ENCODE measurements at regions not wholly inside any gene's neighbourhood (a gene's known extent, or its start where the extent isn't known, plus 50 kb on each side); places are given as distances from the start of the nearest gene placed in this dataset.
A peak's percentile ranks its signal among the peaks of the same experiment; 100 is the strongest.
"Not testable (repeated sequence)": the region's sequence is repeated elsewhere in the genome, so short reads cannot be mapped to it uniquely, and the experiment has no call there.

DNA sequence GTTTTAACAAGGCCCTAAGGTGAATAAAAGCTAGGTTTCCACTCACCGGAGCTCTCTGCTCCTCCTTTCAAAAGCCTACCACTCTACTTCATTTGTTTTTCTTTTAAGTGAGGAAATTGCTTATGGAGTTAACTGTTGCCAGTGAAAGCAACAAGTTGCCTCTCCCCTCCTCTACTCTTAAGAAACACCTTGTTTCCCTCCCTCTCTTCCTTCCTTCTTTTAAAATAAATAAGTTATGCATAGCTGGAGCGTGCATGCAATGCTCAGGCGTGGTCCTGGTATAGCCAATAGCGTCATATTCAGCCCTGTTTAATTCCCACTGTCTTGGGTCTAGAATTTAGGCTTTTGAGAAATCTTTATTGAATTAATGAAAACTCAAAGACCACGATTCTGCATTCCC lies 101.1 kb upstream of the IGF1R start:
- H3K27ac ChIP-seq, result no peak overlapping the region
- intact Hi-C loops (cut with DNase I), result no loop called here
- ATAC-seq (no peak), DNase-seq (no peak), FAIRE-seq (no peak)
- TF ChIP-seq, protein P1, sequence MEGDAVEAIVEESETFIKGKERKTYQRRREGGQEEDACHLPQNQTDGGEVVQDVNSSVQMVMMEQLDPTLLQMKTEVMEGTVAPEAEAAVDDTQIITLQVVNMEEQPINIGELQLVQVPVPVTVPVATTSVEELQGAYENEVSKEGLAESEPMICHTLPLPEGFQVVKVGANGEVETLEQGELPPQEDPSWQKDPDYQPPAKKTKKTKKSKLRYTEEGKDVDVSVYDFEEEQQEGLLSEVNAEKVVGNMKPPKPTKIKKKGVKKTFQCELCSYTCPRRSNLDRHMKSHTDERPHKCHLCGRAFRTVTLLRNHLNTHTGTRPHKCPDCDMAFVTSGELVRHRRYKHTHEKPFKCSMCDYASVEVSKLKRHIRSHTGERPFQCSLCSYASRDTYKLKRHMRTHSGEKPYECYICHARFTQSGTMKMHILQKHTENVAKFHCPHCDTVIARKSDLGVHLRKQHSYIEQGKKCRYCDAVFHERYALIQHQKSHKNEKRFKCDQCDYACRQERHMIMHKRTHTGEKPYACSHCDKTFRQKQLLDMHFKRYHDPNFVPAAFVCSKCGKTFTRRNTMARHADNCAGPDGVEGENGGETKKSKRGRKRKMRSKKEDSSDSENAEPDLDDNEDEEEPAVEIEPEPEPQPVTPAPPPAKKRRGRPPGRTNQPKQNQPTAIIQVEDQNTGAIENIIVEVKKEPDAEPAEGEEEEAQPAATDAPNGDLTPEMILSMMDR (IDR thresholded peaks at IDR 0.05), result no peak
- H3K4me3 ChIP-seq, result peak overlapping the region in 1 of 4 donors; percentile 56
- WGBS, 2 donors, result 67 to 74% methylated on average over 5 of the region's 5 CpGs
- H3K27me3 ChIP-seq, result no peaks in the 10 kb centered on the region
- H3K36me3 ChIP-seq, result no peaks in the 10 kb centered on the region
- no peaks in the 10 kb centered on the region for H3K9me3 ChIP-seq
- peaks cover 0 to 5% (median 4%) of the 10 kb centered on the region in 3 donors for H3K4me1 ChIP-seq

DNA sequence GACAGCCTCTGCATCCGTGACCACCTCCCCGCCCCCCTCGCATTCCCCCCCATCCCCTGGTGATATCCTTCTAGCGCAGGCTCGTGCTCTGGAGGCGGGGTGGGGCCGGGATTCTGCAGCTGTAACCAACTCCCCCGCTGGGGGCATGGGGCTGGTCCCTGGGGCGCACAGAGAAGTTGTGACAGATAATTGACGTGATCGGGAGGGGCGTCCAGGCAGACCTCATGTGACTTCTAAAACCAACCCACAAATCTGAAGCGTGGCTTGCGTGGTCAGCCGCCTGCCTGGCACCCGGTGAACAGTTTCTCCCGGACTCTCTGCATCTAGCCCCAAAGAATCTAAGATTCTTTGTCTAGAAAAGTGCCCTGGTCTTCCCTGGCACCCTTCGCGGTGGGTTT lies 100.6 kb upstream of the IGF1R start:
- Histone ChIP-seq H3K9me3 (no peaks in the 10 kb centered on the region), H3K36me3 (no peaks in the 10 kb centered on the region), H3K4me3 (peak overlapping the region in 3 of 4 donors; percentile 34 to 57 (median 56)), H3K4me1 (peaks cover 0 to 5% (median 4%) of the 10 kb centered on the region in 3 donors), H3K27me3 (no peaks in the 10 kb centered on the region), H3K27ac (peak overlapping the region in 3 of 4 donors; percentile 38 to 72 (median 56))
- intact Hi-C loops (cut with DNase I), result no loop called here
- no peak for FAIRE-seq
- peak; percentile 7 to 29 (median 22) for ATAC-seq
- TF ChIP-seq, protein P1 (IDR thresholded peaks at IDR 0.05), result no peak
- DNase-seq, result peak in 2 of 6 donors; percentile 15 to 18
- 9 to 16% methylated on average over 18 to 19 of the region's 19 CpGs for WGBS, 2 donors

DNA sequence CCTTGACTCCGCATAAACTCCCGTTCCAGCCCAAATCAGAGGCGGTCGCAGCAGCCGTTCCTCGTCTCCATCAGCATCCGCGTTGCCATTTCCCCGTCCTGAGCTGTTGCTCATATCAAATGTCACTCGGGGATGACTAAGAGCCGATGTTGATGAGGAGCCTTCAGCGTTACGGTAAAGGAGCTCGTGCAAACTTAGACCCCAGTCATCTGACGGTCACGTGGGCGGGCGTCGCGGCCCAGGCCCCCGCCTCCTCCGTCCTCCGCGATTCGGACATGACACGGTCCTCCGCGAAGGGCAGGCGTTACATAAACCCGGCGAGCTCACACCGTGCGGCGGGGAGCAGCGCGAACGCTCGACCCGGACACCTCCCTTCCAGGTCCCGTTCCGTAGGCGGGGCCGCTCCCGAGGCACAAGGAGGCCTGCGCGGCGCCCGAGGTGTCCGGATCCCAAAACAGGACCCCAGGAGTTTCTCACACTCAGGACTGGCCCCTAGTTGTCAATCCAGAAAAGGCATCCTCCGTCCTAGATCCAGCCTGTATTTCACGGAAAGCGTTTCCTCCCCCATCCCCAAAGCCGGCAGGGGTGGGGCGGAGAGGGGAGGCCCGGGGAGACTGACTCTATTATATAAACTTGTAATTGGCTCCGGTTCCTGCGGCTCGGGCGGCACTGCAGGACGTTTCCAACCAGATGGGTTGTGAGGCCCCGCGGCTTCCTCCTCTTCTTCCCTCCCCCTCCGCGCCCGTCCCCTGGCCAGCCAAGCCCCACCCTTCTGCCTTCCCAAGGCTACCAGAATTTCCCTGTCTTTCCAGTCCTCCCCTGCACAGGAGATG lies 100.0 kb upstream of the IGF1R start:
- peak overlapping the region; percentile 33 to 57 (median 45) for H3K4me3 ChIP-seq
- peaks cover 0 to 6% (median 4%) of the 10 kb centered on the region in 3 donors for H3K4me1 ChIP-seq
- peak overlapping the region; percentile 38 to 72 (median 50) for H3K27ac ChIP-seq
- ATAC-seq (peak; percentile 78 to 88 (median 87)), DNase-seq (peak; percentile 70 to 86 (median 80)), FAIRE-seq (no peak)
- no peaks in the 10 kb centered on the region for H3K27me3 ChIP-seq
- no peaks in the 10 kb centered on the region for H3K36me3 ChIP-seq
- WGBS, 2 donors, result 1% methylated on average over 65 of the region's 65 CpGs
- TF ChIP-seq, protein P1 (IDR thresholded peaks at IDR 0.05), result no peak
- H3K9me3 ChIP-seq, result no peaks in the 10 kb centered on the region
- intact Hi-C loops (cut with DNase I), result no loop called here

DNA sequence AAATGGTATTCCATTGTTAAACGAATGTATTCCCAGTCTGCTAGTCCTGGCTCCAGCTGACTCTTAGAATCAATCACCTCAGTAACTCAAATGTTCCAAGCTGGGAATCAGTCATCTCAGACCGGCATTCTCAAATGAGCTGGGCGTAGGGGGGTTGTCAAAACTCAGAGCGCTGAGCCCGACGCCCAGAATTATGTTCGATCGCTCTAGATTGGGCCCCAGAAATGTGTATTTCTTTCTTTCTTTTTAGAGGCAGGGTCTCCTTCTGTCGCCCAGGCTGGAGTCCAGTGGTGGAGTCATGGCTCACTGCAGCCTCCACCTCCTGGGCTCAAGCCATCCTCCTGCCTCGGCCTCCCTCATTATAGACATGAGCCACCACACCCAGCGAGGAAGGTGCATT lies 99.3 kb upstream of the IGF1R start:
- DNase-seq (no peak), FAIRE-seq (no peak), ATAC-seq (no peak)
- TF ChIP-seq, protein P1 (IDR thresholded peaks at IDR 0.05), result no peak
- intact Hi-C loops (cut with DNase I), result no loop called here
- Histone ChIP-seq H3K4me3 (peak overlapping the region in 3 of 4 donors; percentile 33 to 57 (median 56)), H3K27ac (peak overlapping the region in 2 of 4 donors; percentile 56 to 72), H3K9me3 (no peaks in the 10 kb centered on the region), H3K27me3 (no peaks in the 10 kb centered on the region), H3K4me1 (peaks cover 0 to 9% (median 4%) of the 10 kb centered on the region in 3 donors), H3K36me3 (no peaks in the 10 kb centered on the region)
- 51 to 56% methylated on average over 11 of the region's 11 CpGs for WGBS, 2 donors

DNA sequence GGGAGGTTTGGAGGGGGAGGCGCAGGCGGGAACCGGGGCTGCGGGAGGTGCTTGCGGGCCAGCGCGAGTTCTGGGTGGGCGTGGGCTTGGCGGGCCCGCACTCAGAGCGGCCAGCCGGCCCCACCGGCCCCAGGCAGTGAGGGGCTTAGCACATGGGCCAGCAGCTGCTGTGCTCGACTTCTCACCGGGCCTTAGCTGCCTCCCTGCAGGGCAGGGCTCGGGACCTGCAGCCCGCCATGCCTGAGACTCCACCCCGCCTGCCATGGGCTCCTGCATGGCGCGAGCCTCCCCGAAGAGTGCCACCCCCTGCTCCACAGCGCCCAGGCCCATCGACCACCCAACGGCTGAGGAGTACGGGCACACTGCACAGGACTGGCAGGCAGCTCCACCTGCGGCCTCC lies 98.6 kb upstream of the IGF1R start:
- Histone ChIP-seq H3K9me3 (no peaks in the 10 kb centered on the region), H3K36me3 (no peaks in the 10 kb centered on the region), H3K4me1 (peaks cover 0 to 10% (median 9%) of the 10 kb centered on the region in 3 donors), H3K27ac (no peak overlapping the region), H3K4me3 (no peak overlapping the region), H3K27me3 (no peaks in the 10 kb centered on the region)
- FAIRE-seq (no peak), DNase-seq (peak in 2 of 6 donors; percentile 29 to 67), ATAC-seq (no peak)
- WGBS, 2 donors, result 94 to 98% methylated on average over 20 to 26 of the region's 26 CpGs
- TF ChIP-seq, protein P1 (IDR thresholded peaks at IDR 0.05), result no peak
- intact Hi-C loops (cut with DNase I), result no loop called here

DNA sequence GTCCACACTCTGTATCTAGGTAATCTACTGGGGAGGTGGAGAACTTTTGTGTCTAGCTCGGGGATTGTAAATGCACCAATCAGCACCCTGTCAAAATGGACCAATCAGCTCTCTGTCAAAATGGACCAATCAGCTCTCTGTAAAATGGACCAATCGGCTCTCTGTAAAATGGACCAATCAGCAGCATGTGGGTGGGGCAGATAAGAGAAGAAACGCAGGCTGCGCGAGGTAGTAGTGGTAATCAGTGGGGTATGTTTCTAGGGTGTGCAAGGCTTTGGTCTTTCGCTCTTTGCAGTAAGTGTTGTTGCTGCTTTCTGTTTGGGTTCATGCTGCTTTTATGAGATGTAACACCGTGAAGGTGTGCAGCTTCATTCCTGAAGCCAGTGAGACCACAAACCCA lies 98.0 kb upstream of the IGF1R start:
- H3K9me3 ChIP-seq; H3K36me3 ChIP-seq; ATAC-seq; H3K27me3 ChIP-seq; DNase-seq; FAIRE-seq; H3K27ac ChIP-seq; intact Hi-C loops (cut with DNase I); H3K4me3 ChIP-seq: not testable (repeated sequence)
- peaks cover 0 to 10% (median 9%) of the 10 kb centered on the region in 3 donors for H3K4me1 ChIP-seq
- 90 to 92% methylated on average over 7 of the region's 7 CpGs for WGBS, 2 donors
